ENCODE measurements at regions not wholly inside any gene's neighbourhood (a gene's known extent, or its start where the extent isn't known, plus 50 kb on each side); places are given as distances from the start of the nearest gene placed in this dataset.

DNA sequence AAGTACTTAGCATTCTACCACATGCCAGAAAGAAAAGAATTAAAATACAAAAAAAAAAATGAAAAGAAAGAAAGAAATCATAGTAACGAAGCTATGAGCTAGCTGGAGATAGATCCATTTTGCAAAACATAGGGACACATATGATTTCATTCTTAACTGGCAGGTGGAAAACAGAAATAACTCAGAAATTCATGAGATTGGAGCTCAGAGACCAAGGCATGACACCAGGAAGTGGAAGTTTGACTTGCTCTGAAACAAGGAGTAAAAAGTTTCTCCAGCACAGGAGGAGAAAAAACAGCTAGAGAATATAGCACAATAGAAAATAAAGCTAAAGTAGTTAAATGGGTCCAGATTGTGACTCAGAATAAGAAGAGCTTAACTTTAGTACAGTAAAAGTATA is 278.1 kb downstream of the ZEB2 start:
- no peak for DNase-seq (ENCODE audit: low spot score)

- DNase-seq (ENCODE audit: low spot score) = no peak
Measured at GRCh38 chr2:144240656-144241339, 279.1 kb downstream of the ZEB2 start.

DNA sequence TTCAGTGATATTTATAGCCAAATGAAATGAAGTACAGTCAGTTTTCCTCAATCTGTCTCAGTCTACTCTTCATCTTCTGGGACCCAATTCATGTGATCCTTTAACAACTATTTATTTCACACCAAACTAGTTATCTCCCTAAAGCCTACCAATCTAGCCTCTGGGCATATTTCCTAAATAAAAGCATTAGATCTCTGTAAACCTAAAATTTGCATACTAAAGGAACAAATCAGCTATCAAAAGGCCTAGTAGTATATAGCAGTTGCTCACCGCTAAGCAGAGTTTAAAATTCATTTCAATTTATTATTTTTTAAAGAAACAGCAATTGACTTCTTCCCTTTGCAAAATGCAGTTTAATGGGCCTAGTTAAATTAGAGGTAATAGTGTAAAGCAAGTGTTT is 280.2 kb downstream of the ZEB2 start:
- no peak for DNase-seq (ENCODE audit: low spot score)

DNA sequence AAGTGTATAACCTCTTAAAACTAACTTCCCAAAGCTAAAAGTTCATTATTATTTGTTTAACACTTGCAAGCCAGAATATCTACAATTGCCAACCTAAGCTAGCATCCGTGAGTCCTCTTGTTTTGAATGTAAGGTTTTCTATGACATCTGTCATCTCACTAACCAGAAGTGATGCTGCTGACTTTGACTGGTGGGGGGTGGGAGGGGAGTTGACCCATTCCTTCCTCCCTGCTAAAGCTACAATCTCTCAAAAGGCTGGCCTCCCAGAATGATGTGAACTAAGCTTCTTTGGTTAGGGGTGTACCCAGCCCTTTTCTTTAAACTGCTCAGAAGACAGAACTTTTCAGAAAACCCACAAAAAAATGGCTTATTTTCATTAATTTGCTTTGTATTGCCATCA is 280.6 kb downstream of the ZEB2 start:
- no peak for DNase-seq (ENCODE audit: low spot score)

DNA sequence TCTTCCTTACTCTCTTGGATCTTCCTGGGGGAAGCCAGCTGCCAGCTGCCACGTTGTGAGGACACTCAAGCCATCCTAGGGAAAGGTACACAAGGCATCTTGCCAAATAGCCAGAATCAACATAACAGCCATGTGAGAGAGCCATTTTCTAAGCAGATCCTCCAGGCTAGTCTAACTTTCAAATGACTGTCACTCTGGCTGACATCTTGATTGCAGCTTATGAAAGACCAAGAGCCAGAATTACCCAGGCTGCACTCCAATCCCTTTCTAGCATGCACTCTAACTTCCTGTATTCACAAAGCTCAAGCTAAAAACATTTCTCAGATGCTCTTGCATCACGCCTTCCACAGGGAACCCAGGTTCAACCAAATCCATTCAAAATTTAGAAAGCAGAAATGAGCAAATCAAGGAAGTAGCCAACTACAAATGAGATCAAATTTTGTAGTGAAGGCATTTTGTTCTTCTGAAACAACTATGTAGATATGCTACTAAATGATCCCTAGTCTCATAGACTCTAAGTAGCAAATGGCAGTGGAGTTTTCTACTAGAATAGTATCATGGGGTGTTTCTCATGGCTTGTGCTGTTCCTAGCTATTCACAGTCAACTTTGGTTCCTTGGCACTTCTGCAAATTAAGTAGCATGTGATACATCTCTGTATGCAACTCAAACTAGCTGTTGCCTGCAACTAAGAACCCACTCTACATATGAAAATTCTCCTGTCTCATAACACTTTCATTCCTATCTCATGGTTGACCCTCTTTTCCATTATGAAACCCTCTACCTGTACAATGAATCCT is 281.9 kb downstream of the ZEB2 start:
- DNase-seq (ENCODE audit: low spot score) = no peak

- no peak for DNase-seq (ENCODE audit: low spot score)
Measured at GRCh38 chr2:144237108-144237507, 282.8 kb downstream of the ZEB2 start.

DNA sequence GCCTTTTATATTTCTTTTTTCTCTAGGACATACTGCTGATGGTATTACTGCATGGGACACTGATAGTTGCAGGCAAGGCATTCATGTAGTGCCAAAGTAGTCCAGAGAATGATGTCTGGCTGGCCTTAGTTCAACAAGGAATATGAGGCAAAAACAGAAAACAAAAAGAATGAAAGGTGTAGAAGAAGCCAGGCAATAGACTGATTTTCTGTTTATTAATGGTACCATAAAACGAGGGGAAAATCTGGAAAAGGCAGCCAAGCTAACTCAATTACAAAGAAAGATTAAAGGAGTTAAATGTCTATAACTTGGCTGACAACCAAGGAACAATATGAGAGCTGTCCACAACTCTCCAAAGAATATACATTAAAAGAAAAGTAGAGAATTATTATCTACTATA is 284.9 kb downstream of the ZEB2 start:
- DNase-seq (ENCODE audit: low spot score) = no peak

DNA sequence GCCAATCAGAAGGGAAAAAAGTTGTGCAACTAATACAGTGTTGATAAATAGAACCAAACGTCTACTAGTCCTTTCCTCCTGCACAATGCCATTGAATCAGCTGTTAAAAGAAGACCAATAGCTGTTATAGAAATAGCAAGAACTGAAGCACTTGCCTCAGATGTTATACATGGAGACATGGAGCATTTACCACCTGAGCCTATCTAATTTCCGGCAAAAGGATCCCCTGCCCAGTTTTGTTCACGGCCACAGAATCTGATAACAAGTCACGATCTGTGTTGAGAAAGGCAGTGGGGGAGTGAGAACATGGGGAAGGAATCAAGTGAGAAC is 285.4 kb downstream of the ZEB2 start:
- DNase-seq (ENCODE audit: low spot score) = no peak

GRCh38 chr2:144233733-144234541 is 286.0 kb downstream of the ZEB2 start:
- DNase-seq (ENCODE audit: low spot score) = no peak

DNA sequence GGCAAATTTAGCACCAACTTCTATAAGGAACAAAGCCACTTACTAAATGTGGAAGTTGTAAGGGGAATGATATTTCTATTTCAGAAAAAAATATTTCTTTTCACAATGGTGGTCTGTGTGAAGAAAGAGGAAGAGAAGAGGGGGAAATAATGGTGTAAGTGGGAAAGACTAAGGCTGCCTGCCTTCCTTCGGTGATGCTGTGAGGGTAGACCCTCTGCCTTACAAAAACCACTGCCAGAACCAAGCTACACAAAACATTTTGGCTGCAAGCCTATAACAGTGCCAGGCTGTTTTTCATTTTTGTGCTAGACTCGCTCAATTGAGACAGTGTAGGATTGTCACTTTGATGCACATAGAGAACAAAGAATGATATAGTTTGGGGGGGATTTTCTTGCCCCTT is 286.6 kb downstream of the ZEB2 start:
- no peak for DNase-seq (ENCODE audit: low spot score)

GRCh38 chr2:144230448-144231085 is 289.4 kb downstream of the ZEB2 start:
- peak; percentile 72 for DNase-seq (ENCODE audit: low spot score)

DNA sequence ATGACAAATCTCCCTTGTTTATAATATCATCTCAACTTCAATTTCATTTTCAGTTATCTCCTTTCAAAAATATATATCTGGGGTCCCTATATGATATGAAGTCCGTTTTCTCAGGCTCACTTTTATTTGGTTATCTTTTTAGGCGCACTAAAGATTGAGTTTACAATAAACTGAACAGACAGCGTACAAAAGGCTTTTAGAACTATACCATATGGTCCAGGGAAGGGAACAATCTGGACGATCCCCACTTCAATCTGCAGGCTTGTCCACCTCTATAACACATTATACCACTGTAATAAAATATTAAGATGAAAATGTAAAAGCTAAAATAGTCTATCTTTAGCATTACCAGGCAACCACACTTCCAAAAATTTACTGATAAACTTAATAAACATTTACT is 289.9 kb downstream of the ZEB2 start:
- DNase-seq (ENCODE audit: low spot score) = no peak

DNA sequence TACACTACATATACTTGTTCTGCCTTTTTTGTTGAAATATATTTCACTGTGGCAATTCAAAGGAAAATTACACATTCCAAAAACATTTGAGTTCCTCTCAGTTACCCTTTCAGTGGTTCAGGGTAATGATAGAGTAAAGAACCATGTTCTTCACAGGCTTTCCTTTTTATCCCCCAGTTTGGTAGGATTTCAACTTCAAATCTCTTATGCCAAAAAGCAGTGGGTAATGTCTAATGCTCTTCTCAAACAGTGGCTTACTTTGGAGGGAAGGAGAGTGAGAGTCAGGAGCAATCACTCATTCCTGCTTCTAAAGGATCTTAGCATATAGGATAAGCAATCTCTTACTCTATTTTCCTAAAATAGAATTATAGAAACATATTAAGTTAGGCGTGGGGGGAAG is 290.6 kb downstream of the ZEB2 start:
- DNase-seq (ENCODE audit: low spot score) = no peak

DNA sequence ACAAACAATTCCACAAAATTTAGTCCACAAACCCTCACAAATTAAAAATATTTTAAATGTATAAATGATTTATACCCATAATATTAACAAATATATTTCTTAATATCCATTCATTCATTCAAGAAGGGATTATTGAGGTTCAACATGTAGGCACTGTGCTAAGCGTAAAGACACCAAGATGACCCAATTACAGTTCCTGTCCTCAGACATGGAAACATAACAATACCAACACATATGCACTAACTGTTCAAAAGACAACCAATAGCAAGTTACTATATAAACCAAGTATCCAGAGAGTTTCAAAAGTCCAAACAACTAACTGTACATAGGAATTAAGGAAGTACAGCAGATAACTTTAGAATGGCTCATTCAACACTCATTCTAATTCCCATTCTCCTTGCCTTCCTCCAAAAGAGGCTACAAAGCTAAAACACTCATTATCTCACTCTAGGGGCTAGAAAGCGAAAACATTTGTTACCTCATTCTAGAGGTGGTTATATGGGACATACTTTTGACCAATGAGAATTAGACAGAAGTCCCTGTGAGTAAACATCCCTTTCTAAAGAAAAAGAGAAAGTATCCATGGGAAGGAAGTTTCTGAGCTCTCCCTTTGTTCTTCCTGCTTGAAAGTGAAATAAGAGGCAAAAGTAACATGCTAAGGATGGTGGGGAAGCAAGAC is 292.4 kb downstream of the ZEB2 start:
- no peak for DNase-seq (ENCODE audit: low spot score)

DNA sequence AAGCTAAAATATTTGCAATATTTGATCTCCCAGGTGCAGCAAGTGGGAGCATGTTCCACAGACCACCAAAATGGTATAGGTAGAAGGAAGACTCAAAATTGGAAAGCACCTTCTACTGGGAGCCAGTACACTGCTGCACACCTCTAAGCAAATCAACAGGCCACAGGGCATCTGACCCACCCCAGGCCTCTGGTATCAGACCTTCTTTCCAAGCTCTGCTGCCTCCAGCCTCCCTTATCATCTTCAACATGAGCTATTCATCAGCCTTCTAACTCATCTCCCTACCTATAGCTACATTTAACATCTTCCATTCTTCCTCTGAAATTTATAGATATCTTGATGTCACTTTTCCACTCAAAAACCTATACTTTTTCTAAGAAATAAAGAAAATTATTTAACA is 294.8 kb downstream of the ZEB2 start:
- DNase-seq (ENCODE audit: low spot score) = peak; percentile 52

DNA sequence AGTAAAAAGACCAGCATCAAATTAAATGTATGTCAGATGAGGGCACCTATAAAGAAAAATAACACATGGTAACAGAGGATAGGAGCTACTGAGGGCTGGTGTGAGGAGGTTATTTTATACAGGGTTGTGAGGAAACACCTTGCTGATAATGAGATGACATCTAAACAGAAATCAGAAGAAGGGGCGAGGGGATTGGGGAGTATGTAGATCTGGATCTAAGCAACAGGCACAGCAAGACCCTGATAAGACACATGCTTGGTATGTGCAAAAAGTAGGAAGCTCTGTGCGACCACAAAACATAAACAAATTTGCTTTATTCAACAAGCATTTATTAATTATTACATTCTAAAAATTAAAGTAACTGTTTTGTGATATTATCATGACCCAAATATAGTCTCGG is 295.4 kb downstream of the ZEB2 start:
- DNase-seq (ENCODE audit: low spot score) = no peak

DNA sequence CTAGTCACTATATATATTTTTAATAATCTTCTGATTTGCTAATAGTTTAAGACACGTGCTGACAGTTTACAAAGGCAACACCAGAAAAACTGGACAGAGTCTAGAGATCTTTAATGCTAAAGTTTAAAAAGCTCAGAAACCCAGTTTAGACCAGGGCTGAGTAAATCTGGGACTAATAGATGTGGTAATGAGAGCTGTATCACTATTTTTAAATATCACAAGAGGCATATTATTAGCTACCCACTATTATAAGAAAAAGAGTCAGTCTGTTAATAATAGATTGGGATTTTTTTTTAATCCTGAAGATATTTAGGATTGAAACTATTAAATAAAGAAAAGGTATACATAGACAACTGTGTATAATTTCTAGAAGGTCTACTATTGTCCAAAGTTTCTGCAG is 299.9 kb downstream of the ZEB2 start:
- no peak for DNase-seq (ENCODE audit: low spot score)

- DNase-seq (ENCODE audit: low spot score) = no peak
Measured at GRCh38 chr2:144217853-144218633, 301.9 kb downstream of the ZEB2 start.

DNA sequence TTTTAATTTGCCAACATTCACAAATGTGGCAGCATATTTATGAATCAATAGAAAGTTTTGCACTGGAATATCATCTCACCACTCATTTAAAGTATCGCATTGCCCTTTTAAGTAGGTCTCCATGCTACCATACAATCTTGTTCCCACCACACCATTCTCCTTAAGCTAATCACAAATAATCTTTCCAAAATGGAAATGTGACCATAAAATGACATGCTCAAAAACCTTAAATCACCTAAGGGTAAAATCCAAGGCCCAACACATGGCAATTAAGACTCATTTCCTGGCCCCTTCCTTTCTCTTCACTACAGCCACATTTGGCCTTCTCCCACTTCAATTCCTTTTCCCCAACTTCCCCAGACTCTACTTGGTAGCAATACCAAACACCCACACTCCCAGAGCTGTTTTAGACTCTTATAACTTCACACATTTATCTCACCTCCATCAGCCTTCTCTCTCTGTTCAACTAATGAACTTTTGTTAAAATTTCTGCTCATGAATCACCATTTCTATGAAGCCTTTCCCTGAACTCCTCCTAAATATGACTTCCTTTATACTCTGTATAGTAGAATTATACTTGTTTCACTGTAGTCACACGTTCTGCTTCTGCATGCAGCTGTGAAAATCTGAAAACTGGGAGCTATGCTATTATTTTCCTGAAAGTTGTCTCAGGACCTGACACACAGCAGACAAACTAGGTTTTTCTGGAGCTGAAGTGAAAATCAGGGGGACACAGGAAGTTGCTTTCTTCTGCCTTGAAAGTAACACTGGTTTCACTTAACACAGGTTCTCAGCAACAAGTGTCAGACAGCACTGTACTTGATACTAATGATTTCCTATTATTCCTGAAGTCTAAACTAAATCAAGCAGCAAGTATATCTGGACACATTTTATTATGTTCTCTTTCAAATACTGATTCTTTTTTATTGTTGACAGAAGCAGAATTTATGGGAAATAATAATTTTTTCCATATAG is 303.9 kb downstream of the ZEB2 start:
- DNase-seq (ENCODE audit: low spot score) = no peak

GRCh38 chr2:144215207-144215606 is 304.7 kb downstream of the ZEB2 start:
- DNase-seq (ENCODE audit: low spot score) = no peak
